ENCODE measurements at regions not wholly inside any gene's neighbourhood (a gene's known extent, or its start where the extent isn't known, plus 50 kb on each side); places are given as distances from the start of the nearest gene placed in this dataset.
"Not testable (repeated sequence)": the region's sequence is repeated elsewhere in the genome, so short reads cannot be mapped to it uniquely, and the experiment has no call there.

DNA sequence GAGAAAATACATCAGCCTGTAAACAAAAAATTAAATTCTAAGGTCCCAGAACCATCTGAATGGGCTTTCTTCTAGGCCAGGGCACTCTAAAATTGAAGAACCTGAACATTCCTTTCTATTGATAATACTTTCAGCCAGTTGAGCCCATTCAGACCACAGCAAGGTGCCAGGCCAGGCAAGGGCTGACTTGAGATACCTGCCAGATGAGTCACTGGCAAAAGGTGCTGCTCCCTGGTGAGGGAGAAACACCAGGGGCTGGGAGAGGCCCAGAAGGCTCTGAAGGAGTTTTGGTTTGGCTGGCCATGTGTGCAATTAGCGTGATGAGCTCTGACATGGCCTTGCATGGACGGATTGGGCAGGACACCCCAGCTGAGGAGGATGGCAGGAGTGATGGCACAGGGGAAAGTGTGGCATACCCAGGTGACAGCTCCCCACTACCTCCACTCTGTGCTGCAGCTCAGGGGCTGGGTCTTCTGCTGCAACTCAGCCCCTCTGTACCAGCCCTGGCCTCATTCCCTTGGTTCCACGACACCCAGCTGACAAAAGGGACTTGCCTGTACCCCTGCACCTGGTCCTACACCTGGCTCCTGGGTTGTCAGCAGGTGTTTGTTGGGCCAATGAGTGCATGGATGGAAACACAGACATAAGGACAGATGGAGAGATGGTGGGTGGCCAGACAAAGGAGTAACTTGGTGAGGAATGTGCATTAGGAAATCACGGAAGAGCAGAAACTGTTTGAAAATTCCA is 230.4 kb downstream of the POTEM start:
- H3K23ac ChIP-seq (ENCODE audit: insufficient read length); CTCF ChIA-PET (ENCODE audit: partially characterized antibody); H3K4ac ChIP-seq (replicated peaks; ENCODE audit: insufficient read length, low read depth, low read length); H2AK5ac ChIP-seq (ENCODE audit: low read depth, low read length); H3K79me1 ChIP-seq (ENCODE audit: low read depth, low read length); H3K23me2 ChIP-seq (ENCODE audit: low read depth, low read length); H4K5ac ChIP-seq (ENCODE audit: insufficient read length, low read depth, low read length); H3K27ac ChIP-seq (ENCODE audit: low read depth, low read length); H3K4me3 ChIP-seq (ENCODE audit: extremely low read depth in 1 of 4, insufficient read depth in 2 of 4, low read depth in 3 of 4, low read length in 4 of 4); H3K4me2 ChIP-seq (ENCODE audit: insufficient read depth in 1 of 2, low read depth in 2 of 2, low read length in 2 of 2); H2BK12ac ChIP-seq (ENCODE audit: low read depth, low read length); H3K56ac ChIP-seq (replicated peaks; ENCODE audit: insufficient read length, low read depth, low read length); H4K20me1 ChIP-seq (replicated peaks in 1 of 2; ENCODE audit: control insufficient read depth in 1 of 2, insufficient read depth in 2 of 2, low read length in 2 of 2); DNase-seq (ENCODE audit: low read depth in 1 of 2, low spot score in 2 of 2); H4K8ac ChIP-seq (ENCODE audit: extremely low read depth, insufficient read depth, low read length); H2BK20ac ChIP-seq (ENCODE audit: low read length); H4K91ac ChIP-seq (replicated peaks; ENCODE audit: insufficient read length, low read length); POLR2A ChIA-PET (ENCODE audit: partially characterized antibody); H3K27me3 ChIP-seq (replicated peaks in 1 of 4; ENCODE audit: control insufficient read depth in 3 of 4, extremely low read depth in 1 of 4, insufficient read depth in 3 of 4, low read length in 3 of 4); H3K18ac ChIP-seq (ENCODE audit: extremely low read depth, low read length); H2BK15ac ChIP-seq (ENCODE audit: low read length); H3K36me3 ChIP-seq (ENCODE audit: control insufficient read depth in 2 of 4, insufficient read depth in 4 of 4, low read length in 3 of 4); H3K4me1 ChIP-seq (replicated peaks in 1 of 4; ENCODE audit: control insufficient read depth in 3 of 4, insufficient read depth in 4 of 4, low read length in 3 of 4); H2AFZ ChIP-seq (ENCODE audit: low read length); H2BK120ac ChIP-seq (replicated peaks; ENCODE audit: low read depth, low read length); FAIRE-seq; H2BK5ac ChIP-seq (ENCODE audit: low read depth, low read length); H3K14ac ChIP-seq (ENCODE audit: insufficient read length); H3K79me2 ChIP-seq (ENCODE audit: control insufficient read depth in 1 of 2, insufficient read depth in 2 of 2, low read length in 2 of 2); H3K9ac ChIP-seq (replicated peaks in 1 of 4; ENCODE audit: extremely low read depth in 1 of 4, low read depth in 3 of 4, low read length in 3 of 4): not testable (repeated sequence)
- 69% methylated on average over 3 of the region's 4 CpGs; no CpG with 5 or more reads in 1 of the 2 experiments for WGBS, 2 experiments (ENCODE audit: extremely low coverage in 1 of 2, insufficient coverage in 1 of 2, insufficient read length in 1 of 2, insufficient replicate concordance in 2 of 2, low coverage in 1 of 2, low lambda C conversion rate in 2 of 2, missing lambda C conversion rate in 1 of 2)
- peaks cover 8 to 37% of the 10 kb centered on the region in 2 experiments; a peak in 2 of 4 replicates for H3K9me3 ChIP-seq (ENCODE audit: insufficient read depth in 2 of 2, low read depth in 1 of 2, low read length in 1 of 2)

- H3K36me3 ChIP-seq (ENCODE audit: control insufficient read depth in 2 of 4, insufficient read depth in 4 of 4, low read length in 3 of 4); H3K23ac ChIP-seq (ENCODE audit: insufficient read length); H3K56ac ChIP-seq (replicated peaks; ENCODE audit: insufficient read length, low read depth, low read length); FAIRE-seq; H4K91ac ChIP-seq (replicated peaks; ENCODE audit: insufficient read length, low read length); H3K9ac ChIP-seq (replicated peaks in 1 of 4; ENCODE audit: extremely low read depth in 1 of 4, low read depth in 3 of 4, low read length in 3 of 4); H3K23me2 ChIP-seq (ENCODE audit: low read depth, low read length); H4K8ac ChIP-seq (ENCODE audit: extremely low read depth, insufficient read depth, low read length); H2BK120ac ChIP-seq (replicated peaks; ENCODE audit: low read depth, low read length); H2BK12ac ChIP-seq (ENCODE audit: low read depth, low read length); H2AFZ ChIP-seq (ENCODE audit: low read length); H2AK5ac ChIP-seq (ENCODE audit: low read depth, low read length); H2BK15ac ChIP-seq (ENCODE audit: low read length); POLR2A ChIA-PET (ENCODE audit: partially characterized antibody); CTCF ChIA-PET (ENCODE audit: partially characterized antibody); H3K4me2 ChIP-seq (ENCODE audit: insufficient read depth in 1 of 2, low read depth in 2 of 2, low read length in 2 of 2); H3K4me3 ChIP-seq (ENCODE audit: extremely low read depth in 1 of 4, insufficient read depth in 2 of 4, low read depth in 3 of 4, low read length in 4 of 4); H3K27ac ChIP-seq (ENCODE audit: low read depth, low read length); H4K20me1 ChIP-seq (replicated peaks in 1 of 2; ENCODE audit: control insufficient read depth in 1 of 2, insufficient read depth in 2 of 2, low read length in 2 of 2); H3K79me1 ChIP-seq (ENCODE audit: low read depth, low read length); H3K27me3 ChIP-seq (replicated peaks in 1 of 4; ENCODE audit: control insufficient read depth in 3 of 4, extremely low read depth in 1 of 4, insufficient read depth in 3 of 4, low read length in 3 of 4); H3K4ac ChIP-seq (replicated peaks; ENCODE audit: insufficient read length, low read depth, low read length); H2BK5ac ChIP-seq (ENCODE audit: low read depth, low read length); H3K14ac ChIP-seq (ENCODE audit: insufficient read length); H2BK20ac ChIP-seq (ENCODE audit: low read length); H3K4me1 ChIP-seq (replicated peaks in 1 of 4; ENCODE audit: control insufficient read depth in 3 of 4, insufficient read depth in 4 of 4, low read length in 3 of 4); H3K79me2 ChIP-seq (ENCODE audit: control insufficient read depth in 1 of 2, insufficient read depth in 2 of 2, low read length in 2 of 2); H3K18ac ChIP-seq (ENCODE audit: extremely low read depth, low read length); H4K5ac ChIP-seq (ENCODE audit: insufficient read length, low read depth, low read length); DNase-seq (ENCODE audit: low read depth in 1 of 2, low spot score in 2 of 2): not testable (repeated sequence)
- H3K9me3 ChIP-seq (ENCODE audit: insufficient read depth in 2 of 2, low read depth in 1 of 2, low read length in 1 of 2), result peaks cover 8 to 37% of the 10 kb centered on the region in 2 experiments; a peak in 2 of 4 replicates
- 33% methylated on average over 3 of the region's 3 CpGs; no CpG with 5 or more reads in 1 of the 2 experiments for WGBS, 2 experiments (ENCODE audit: extremely low coverage in 1 of 2, insufficient coverage in 1 of 2, insufficient read length in 1 of 2, insufficient replicate concordance in 2 of 2, low coverage in 1 of 2, low lambda C conversion rate in 2 of 2, missing lambda C conversion rate in 1 of 2)
These were observed 231.1 kb downstream of the POTEM start for GRCh38 chr14:19198341-19198740.
